K562 (cell line): ENCODE measurements at regions not wholly inside any gene's neighbourhood (a gene's known extent, or its start where the extent isn't known, plus 50 kb on each side); places are given as distances from the start of the nearest gene placed in this dataset.

ENCODE experiments used
- ATAC-seq: fragments of 200-7000 bp; cut with Tn5 transposase; 3 replicates; pipeline ENCODE4 v1.9.1; 2020; ENCODE audit warnings: moderate library complexity
- BruUV-seq: library from RNA; stranded (reverse); fragments of 400-500 nt; replicated peaks from 2 replicates; lab custom pipeline; 2021; lab: Mats Ljungman, UMichigan
- CTCF ChIA-PET: fragments of 300-600 bp; formaldehyde crosslinking; extraction: SDS; loops from one replicate; lab custom pipeline; 2021; ENCODE audit warnings: low intra/inter-chr PET ratio; lab: Yijun Ruan, JAX
- POLR2A ChIA-PET: fragments of 300-600, 350-650 bp; sonication (Branson Sonifier 250); formaldehyde crosslinking; extraction: SDS; loops from one replicate; lab custom pipeline; 2021; ENCODE audit warnings: antibody characterized with exemption, inconsistent platforms; lab: Yijun Ruan, JAX
- DNase-seq, 4 experiments: peaks; one replicate each; pipeline versions ENCODE4 v3.0.0 to v3.0.0-alpha.2; 2011 to 2018; ENCODE audit warnings: low spot score in 3 of 4, mixed read lengths in 3 of 4; ENCODE audit errors: extremely low read depth in 1 of 4
- FAIRE-seq: peaks from 2 replicates; lab custom pipeline; 2011; peaks lifted over from hg19 to GRCh38; lab: Jason Lieb, UNC
- H2AFZ ChIP-seq: 2 replicates; pipeline ENCODE4 v1.6.0; 2011; ENCODE audit warnings: low read depth, low read length, control low read depth, inconsistent platforms
- H3K27ac ChIP-seq: fragments of 200-600 bp; 3 replicates; pipeline ENCODE4 v1.8.0; 2011; ENCODE audit warnings: low read depth, mild to moderate bottlenecking, control low read depth, inconsistent platforms, low read length, moderate library complexity, mixed read lengths; ENCODE audit errors: extremely low read depth
- H3K27me3 ChIP-seq, 2 experiments: fragments of 300-600 bp in 1 of 2; 2 replicates in 1 of 2; 3 replicates in 1 of 2; pipeline versions ENCODE4 v1.6.0 to v1.8.0; 2011; ENCODE audit warnings: inconsistent platforms in 2 of 2, low read length in 2 of 2, mild to moderate bottlenecking in 1 of 2, mixed read lengths in 1 of 2, moderate library complexity in 1 of 2; ENCODE audit not compliant: control insufficient read depth in 2 of 2, insufficient read depth in 2 of 2
- H3K36me3 ChIP-seq: fragments of 300-600 bp; 3 replicates; pipeline ENCODE4 v1.8.0; 2011; ENCODE audit warnings: mild to moderate bottlenecking, low read length, inconsistent platforms; ENCODE audit not compliant: control insufficient read depth, insufficient read depth
- H3K4me1 ChIP-seq, 2 experiments: fragments of 200-600 bp in 1 of 2; replicated peaks in 1 of 2; 2 replicates in 1 of 2; 3 replicates in 1 of 2; pipeline versions ENCODE4 v1.5.1 to v1.8.0; 2011; ENCODE audit warnings: inconsistent platforms in 2 of 2, low read length in 2 of 2, mild to moderate bottlenecking in 1 of 2, mixed read lengths in 1 of 2, moderate library complexity in 1 of 2; ENCODE audit not compliant: control insufficient read depth in 2 of 2, insufficient read depth in 2 of 2
- H3K4me2 ChIP-seq: 2 replicates; pipeline ENCODE4 v1.6.1; 2011; ENCODE audit warnings: low read length, control low read depth, inconsistent platforms, mixed read lengths; ENCODE audit not compliant: insufficient read depth
- H3K4me3 ChIP-seq: fragments of 200-600 bp; sonication (generic), shearing (Covaris generic); 2 replicates; pipeline ENCODE4 v1.5.1; 2016; ENCODE audit warnings: control low read depth, inconsistent platforms
- H3K79me2 ChIP-seq: fragments of 200-600 bp; 3 replicates; pipeline ENCODE4 v1.8.0; 2011; ENCODE audit warnings: low read length, inconsistent platforms; ENCODE audit not compliant: control insufficient read depth, insufficient read depth
- H3K9ac ChIP-seq, 2 experiments: 2 replicates each; pipeline versions ENCODE4 v1.6.0 to v1.6.1; 2011; ENCODE audit warnings: low read depth in 2 of 2, low read length in 2 of 2, control low read depth in 1 of 2, inconsistent platforms in 1 of 2, mild to moderate bottlenecking in 1 of 2, mixed read lengths in 1 of 2; ENCODE audit not compliant: insufficient read depth in 1 of 2
- H3K9me1 ChIP-seq: one replicate; pipeline ENCODE4 v1.6.0; 2011; ENCODE audit warnings: inconsistent platforms, mild to moderate bottlenecking, low read length, moderate library complexity; ENCODE audit not compliant: control insufficient read depth, insufficient read depth
- H3K9me3 ChIP-seq: replicated peaks from 2 replicates; pipeline ENCODE4 v1.5.1; 2011; ENCODE audit warnings: low read depth, low read length, inconsistent platforms; ENCODE audit not compliant: control insufficient read depth, insufficient read depth
- H4K20me1 ChIP-seq: replicated peaks from 2 replicates; pipeline ENCODE4 v1.6.1; 2011; ENCODE audit warnings: low read length, inconsistent platforms, mixed read lengths; ENCODE audit not compliant: control insufficient read depth, insufficient read depth
- ADNP ChIP-seq: fragments of 200-800 bp; sonication (Bioruptor generic); IDR thresholded peaks from 2 replicates; pipeline ENCODE4 v1.6.1; 2016; ENCODE audit warnings: missing genetic modification characterization, missing compliant biosample characterization
- HDAC8 ChIP-seq: fragments of 450-650 bp; IDR thresholded peaks from 2 replicates; pipeline ENCODE4 v1.6.1; 2016; ENCODE audit warnings: mild to moderate bottlenecking, missing genetic modification characterization, moderate library complexity, missing compliant biosample characterization
- IFI16 ChIP-seq: fragments of 250-450 bp; sonication (Bioruptor Pico); IDR thresholded peaks from 2 replicates; pipeline ENCODE4 v2.1.2; 2022; ENCODE audit warnings: mild to moderate bottlenecking, inconsistent platforms
- JUND ChIP-seq, 2 experiments: IDR thresholded peaks; 2 replicates in 1 of 2; 3 replicates in 1 of 2; pipeline ENCODE4 v1.6.1; 2011; ENCODE audit warnings: borderline replicate concordance in 2 of 2, low read depth in 2 of 2, low read length in 2 of 2, improper control_type of control experiment in 1 of 2, missing biosample characterization in 1 of 2, missing genetic modification characterization in 1 of 2, missing genetic modification reagents in 1 of 2
- KLF16 ChIP-seq: IDR thresholded peaks from 2 replicates; pipeline ENCODE4 v1.6.1; 2016; ENCODE audit warnings: antibody characterized with exemption
- PCBP1 ChIP-seq: fragments of 200-400 bp; formaldehyde crosslinking; IDR thresholded peaks from 2 replicates; pipeline ENCODE4 v1.6.1; 2018; ENCODE audit warnings: mild to moderate bottlenecking, low read depth, low read length; ENCODE audit not compliant: poor library complexity, severe bottlenecking
- SRF ChIP-seq, 2 experiments: fragments of 250-450, 450-650 bp in 1 of 2; sonication (Bioruptor Pico) in 1 of 2; sonication (generic) in 1 of 2; formaldehyde crosslinking; IDR thresholded peaks; 2 replicates each; pipeline versions ENCODE4 v1.5.0 to v1.5.1; 2020 to 2022; ENCODE audit warnings: mild to moderate bottlenecking in 1 of 2, missing genetic modification reagents in 1 of 2
- STAT5A ChIP-seq: IDR thresholded peaks from 2 replicates; pipeline ENCODE4 v1.6.1; 2012; ENCODE audit warnings: low read length, inconsistent platforms, borderline replicate concordance
- TAF7 ChIP-seq: fragments of 450-650 bp; IDR thresholded peaks from 2 replicates; pipeline ENCODE4 v1.6.1; 2016; ENCODE audit warnings: missing genetic modification characterization, missing compliant biosample characterization
- TRIM25 ChIP-seq: fragments of 450-650 bp; IDR thresholded peaks from 2 replicates; pipeline ENCODE4 v1.7.0; 2016; ENCODE audit warnings: borderline replicate concordance
- WGBS: fragments of 100-300 bp; shearing (Covaris generic); methylation state at CpG from one replicate; pipeline ENCODE4 v1.1.6; 2016; ENCODE audit warnings: low coverage, mixed read lengths; ENCODE audit not compliant: insufficient coverage; ENCODE audit errors: missing lambda C conversion rate; 5-methylcytosine and 5-hydroxymethylcytosine counted together
- in situ Hi-C: fragments of 300-500 bp; cut with MboI; formaldehyde crosslinking; loops from 4 replicates; pipeline ENCODE4 v1.15.0; 2018; ENCODE audit warnings: inconsistent platforms, mixed read lengths
- intact Hi-C: fragments of 100-400 bp; cut with micrococcal nuclease; formaldehyde crosslinking; loops from 2 replicates; pipeline ENCODE4 v1.14.2; 2022
- TF ChIP-seq, protein P1 (sequence below): sonication (generic); formaldehyde crosslinking; IDR thresholded peaks from 2 replicates; pipeline ENCODE4 v1.8.1; 2023; ENCODE audit warnings: missing genetic modification reagents, mild to moderate bottlenecking, borderline replicate concordance

GRCh38 chr12:126905752-126906151 lies 1361.2 kb upstream of the TMEM132C start (continued):
- 0 out of 2 replicates have a peak, but pooled peaks have one; percentile 30 for TF ChIP-seq ADNP
- TF ChIP-seq PCBP1, result no peak
- TF ChIP-seq, protein P1, sequence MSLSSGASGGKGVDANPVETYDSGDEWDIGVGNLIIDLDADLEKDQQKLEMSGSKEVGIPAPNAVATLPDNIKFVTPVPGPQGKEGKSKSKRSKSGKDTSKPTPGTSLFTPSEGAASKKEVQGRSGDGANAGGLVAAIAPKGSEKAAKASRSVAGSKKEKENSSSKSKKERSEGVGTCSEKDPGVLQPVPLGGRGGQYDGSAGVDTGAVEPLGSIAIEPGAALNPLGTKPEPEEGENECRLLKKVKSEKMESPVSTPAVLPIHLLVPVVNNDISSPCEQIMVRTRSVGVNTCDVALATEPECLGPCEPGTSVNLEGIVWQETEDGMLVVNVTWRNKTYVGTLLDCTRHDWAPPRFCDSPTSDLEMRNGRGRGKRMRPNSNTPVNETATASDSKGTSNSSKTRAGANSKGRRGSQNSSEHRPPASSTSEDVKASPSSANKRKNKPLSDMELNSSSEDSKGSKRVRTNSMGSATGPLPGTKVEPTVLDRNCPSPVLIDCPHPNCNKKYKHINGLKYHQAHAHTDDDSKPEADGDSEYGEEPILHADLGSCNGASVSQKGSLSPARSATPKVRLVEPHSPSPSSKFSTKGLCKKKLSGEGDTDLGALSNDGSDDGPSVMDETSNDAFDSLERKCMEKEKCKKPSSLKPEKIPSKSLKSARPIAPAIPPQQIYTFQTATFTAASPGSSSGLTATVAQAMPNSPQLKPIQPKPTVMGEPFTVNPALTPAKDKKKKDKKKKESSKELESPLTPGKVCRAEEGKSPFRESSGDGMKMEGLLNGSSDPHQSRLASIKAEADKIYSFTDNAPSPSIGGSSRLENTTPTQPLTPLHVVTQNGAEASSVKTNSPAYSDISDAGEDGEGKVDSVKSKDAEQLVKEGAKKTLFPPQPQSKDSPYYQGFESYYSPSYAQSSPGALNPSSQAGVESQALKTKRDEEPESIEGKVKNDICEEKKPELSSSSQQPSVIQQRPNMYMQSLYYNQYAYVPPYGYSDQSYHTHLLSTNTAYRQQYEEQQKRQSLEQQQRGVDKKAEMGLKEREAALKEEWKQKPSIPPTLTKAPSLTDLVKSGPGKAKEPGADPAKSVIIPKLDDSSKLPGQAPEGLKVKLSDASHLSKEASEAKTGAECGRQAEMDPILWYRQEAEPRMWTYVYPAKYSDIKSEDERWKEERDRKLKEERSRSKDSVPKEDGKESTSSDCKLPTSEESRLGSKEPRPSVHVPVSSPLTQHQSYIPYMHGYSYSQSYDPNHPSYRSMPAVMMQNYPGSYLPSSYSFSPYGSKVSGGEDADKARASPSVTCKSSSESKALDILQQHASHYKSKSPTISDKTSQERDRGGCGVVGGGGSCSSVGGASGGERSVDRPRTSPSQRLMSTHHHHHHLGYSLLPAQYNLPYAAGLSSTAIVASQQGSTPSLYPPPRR, result no peak
- TF ChIP-seq STAT5A, result no peak

- H2AFZ ChIP-seq, result peak overlapping the region; percentile 88
- peak overlapping the region; percentile 89 for H3K27ac ChIP-seq
- POLR2A ChIA-PET, result interaction anchor here (1.2 kb wide), 1 partner anchor 124 kb away, joined by 3 read pairs; no protein-coding TSS in a partner anchor
- BruUV-seq, result TSS peak; percentile 92
- in situ Hi-C loops, result no loop called here
- no peaks in the 10 kb centered on the region for H3K9me3 ChIP-seq
- peak; percentile 100 for FAIRE-seq
- H3K9ac ChIP-seq, result peak overlapping the region in 1 of 2 experiments; percentile 74; a peak in 2 of 4 replicates
- ATAC-seq, result peak; percentile 86
- CTCF ChIA-PET, result no interaction called here
- H3K4me1 ChIP-seq, result peaks cover 30 to 65% of the 10 kb centered on the region in 2 experiments
- peak; percentile 64 to 98 (median 68) for DNase-seq
- WGBS, result 0% methylated on average over 6 of the region's 6 CpGs
- no peaks in the 10 kb centered on the region; the same call in 2 of the 3 replicates for H3K36me3 ChIP-seq
- H3K79me2 ChIP-seq, result no peaks in the 10 kb centered on the region
- no peaks in the 10 kb centered on the region for H4K20me1 ChIP-seq
- H3K27me3 ChIP-seq, result no peaks in the 10 kb centered on the region
- intact Hi-C loops, result loop anchor here (1.0 to 5.0 kb wide), 2 partner anchors 154 to 249 kb away; no protein-coding TSS in a partner anchor
- no peak overlapping the region for H3K4me3 ChIP-seq
- peak overlapping the region; percentile 44 for H3K4me2 ChIP-seq
- H3K9me1 ChIP-seq, result no peaks in the 10 kb centered on the region
- TF ChIP-seq TRIM25 (no peak), IFI16 (CRISPR knock-in tag) (peak; percentile 96), TAF7 (tag) (peak; percentile 95), SRF (CRISPR knock-in tag; IDR thresholded peaks at IDR 0.05) (peak; percentile 82 to 99), HDAC8 (tag) (peak; percentile 99), JUND (IDR thresholded peaks at IDR 0.05; ENCODE audit: borderline replicate concordance, low read depth, low read length) (peak; percentile 85), JUND (tag; IDR thresholded peaks at IDR 0.05; ENCODE audit: borderline replicate concordance, low read depth, low read length) (peak; percentile 89; the same call in 2 of the 3 replicates), KLF16 (peak; percentile 64; the same call in 1 of the 2 replicates)
These were observed 1358.8 kb upstream of the TMEM132C start for GRCh38 chr12:126907900-126908764.
